ENCODE measurements at regions not wholly inside any gene's neighbourhood (a gene's known extent, or its start where the extent isn't known, plus 50 kb on each side); places are given as distances from the start of the nearest gene placed in this dataset.

DNA sequence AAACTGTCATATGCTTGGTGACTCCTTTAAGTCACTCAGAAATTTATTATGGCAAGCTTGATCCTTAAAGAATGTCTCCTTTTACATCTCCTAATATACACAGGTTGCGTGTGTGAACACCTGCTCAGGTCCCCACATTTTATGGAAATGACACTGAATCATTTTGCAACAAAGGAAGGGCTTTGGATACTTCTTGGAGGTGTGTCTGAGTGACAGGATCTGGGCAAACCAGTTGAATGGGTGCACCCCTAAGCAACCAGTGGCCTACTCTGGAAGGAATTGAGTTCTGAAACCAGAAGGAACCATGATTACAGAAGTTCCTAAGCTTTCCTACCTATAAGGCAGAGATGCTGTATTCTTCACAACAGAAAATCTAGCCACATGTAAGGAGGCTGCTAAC, 483.9 kb upstream of the KLF4 start:
- Histone ChIP-seq H3K9ac (ENCODE audit: low read depth, low read length) (no peak overlapping the region), H2AFZ (replicated peaks; ENCODE audit: low read length, poor library complexity) (no peak overlapping the region), H3K4me1 (ENCODE audit: control insufficient read depth, insufficient read depth, low read length) (no peaks in the 10 kb centered on the region), H3K23ac (ENCODE audit: low read depth, low read length) (no peak overlapping the region), H4K8ac (ENCODE audit: low read depth in 2 of 2, low read length in 2 of 2) (no peak overlapping the region), H2BK15ac (ENCODE audit: low read depth, low read length) (no peak overlapping the region), H4K20me1 (ENCODE audit: insufficient read depth, low read length) (no peaks in the 10 kb centered on the region), H3K4me3 (ENCODE audit: insufficient read depth, low read depth, low read length) (no peak overlapping the region), H3K9me1 (ENCODE audit: insufficient read depth, low read length) (no peaks in the 10 kb centered on the region), H3K18ac (ENCODE audit: low read depth, low read length) (no peak overlapping the region), H2BK120ac (ENCODE audit: low read depth, low read length) (no peak overlapping the region), H2BK5ac (ENCODE audit: low read depth, low read length, poor library complexity, severe bottlenecking) (no peak overlapping the region), H2BK20ac (ENCODE audit: low read depth, low read length) (no peak overlapping the region), H4K5ac (ENCODE audit: low read depth, low read length) (no peak overlapping the region), H3K27me3 (ENCODE audit: control insufficient read depth, insufficient read depth, low read length) (no peaks in the 10 kb centered on the region; the same call in 1 of the 2 replicates), H4K91ac (ENCODE audit: insufficient read depth, low read depth, low read length) (no peak overlapping the region), H3K9me3 (ENCODE audit: control insufficient read depth, insufficient read depth, low read length) (no peaks in the 10 kb centered on the region), H3K56ac (ENCODE audit: extremely low read depth, insufficient read depth, low read length) (no peak overlapping the region), H2AK5ac (ENCODE audit: low read depth, low read length) (no peak overlapping the region), H3K36me3 (ENCODE audit: control insufficient read depth, insufficient read depth, low read length) (no peaks in the 10 kb centered on the region), H3K27ac (ENCODE audit: insufficient read depth, low read length) (no peak overlapping the region), H3K79me1 (ENCODE audit: low read depth in 1 of 2, low read length in 2 of 2) (no peaks in the 10 kb centered on the region), H3K14ac (replicated peaks; ENCODE audit: low read depth, low read length) (no peak overlapping the region), H3K4me2 (ENCODE audit: low read depth, low read length) (no peak overlapping the region), H2AK9ac (replicated peaks; ENCODE audit: low read depth, low read length, poor library complexity) (no peak overlapping the region), H3K4ac (ENCODE audit: low read depth, low read length) (no peak overlapping the region)
- TF ChIP-seq CHD1 (IDR thresholded peaks at IDR 0.05; ENCODE audit: low read depth, low read length) (no peak), FOS (IDR thresholded peaks at IDR 0.05; ENCODE audit: low read depth, low read length) (no peak), SMC3 (IDR thresholded peaks at IDR 0.05; ENCODE audit: low read depth, low read length) (no peak)
- TF ChIP-seq, protein P1, sequence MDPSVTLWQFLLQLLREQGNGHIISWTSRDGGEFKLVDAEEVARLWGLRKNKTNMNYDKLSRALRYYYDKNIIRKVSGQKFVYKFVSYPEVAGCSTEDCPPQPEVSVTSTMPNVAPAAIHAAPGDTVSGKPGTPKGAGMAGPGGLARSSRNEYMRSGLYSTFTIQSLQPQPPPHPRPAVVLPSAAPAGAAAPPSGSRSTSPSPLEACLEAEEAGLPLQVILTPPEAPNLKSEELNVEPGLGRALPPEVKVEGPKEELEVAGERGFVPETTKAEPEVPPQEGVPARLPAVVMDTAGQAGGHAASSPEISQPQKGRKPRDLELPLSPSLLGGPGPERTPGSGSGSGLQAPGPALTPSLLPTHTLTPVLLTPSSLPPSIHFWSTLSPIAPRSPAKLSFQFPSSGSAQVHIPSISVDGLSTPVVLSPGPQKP (IDR thresholded peaks at IDR 0.05; ENCODE audit: borderline replicate concordance, low read depth, low read length): no peak
- TF ChIP-seq, protein P2, sequence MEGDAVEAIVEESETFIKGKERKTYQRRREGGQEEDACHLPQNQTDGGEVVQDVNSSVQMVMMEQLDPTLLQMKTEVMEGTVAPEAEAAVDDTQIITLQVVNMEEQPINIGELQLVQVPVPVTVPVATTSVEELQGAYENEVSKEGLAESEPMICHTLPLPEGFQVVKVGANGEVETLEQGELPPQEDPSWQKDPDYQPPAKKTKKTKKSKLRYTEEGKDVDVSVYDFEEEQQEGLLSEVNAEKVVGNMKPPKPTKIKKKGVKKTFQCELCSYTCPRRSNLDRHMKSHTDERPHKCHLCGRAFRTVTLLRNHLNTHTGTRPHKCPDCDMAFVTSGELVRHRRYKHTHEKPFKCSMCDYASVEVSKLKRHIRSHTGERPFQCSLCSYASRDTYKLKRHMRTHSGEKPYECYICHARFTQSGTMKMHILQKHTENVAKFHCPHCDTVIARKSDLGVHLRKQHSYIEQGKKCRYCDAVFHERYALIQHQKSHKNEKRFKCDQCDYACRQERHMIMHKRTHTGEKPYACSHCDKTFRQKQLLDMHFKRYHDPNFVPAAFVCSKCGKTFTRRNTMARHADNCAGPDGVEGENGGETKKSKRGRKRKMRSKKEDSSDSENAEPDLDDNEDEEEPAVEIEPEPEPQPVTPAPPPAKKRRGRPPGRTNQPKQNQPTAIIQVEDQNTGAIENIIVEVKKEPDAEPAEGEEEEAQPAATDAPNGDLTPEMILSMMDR (conservative IDR thresholded peaks at IDR 0.05; ENCODE audit: low read depth, low read length): no peak
- in situ Hi-C loops (cut with MboI; ENCODE audit: low sequenced_read_pairs) (no loop called here), intact Hi-C loops (cut with micrococcal nuclease) (no loop called here), dilution Hi-C loops (cut with HindIII; ENCODE audit: low sequenced_read_pairs, unreplicated experiment) (no loop called here)
- ChIA-PET POLR2A (ENCODE audit: unreplicated experiment) (no interaction called here), CTCF (no interaction called here)
- DNase-seq: no peak
- WGBS, 2 experiments (ENCODE audit: extremely low coverage in 2 of 2, insufficient read length in 1 of 2): no CpG with 5 or more reads among the region's 1 CpG
- no peak for ATAC-seq (ENCODE audit: low read depth)
- no TSS peak for BruUV-seq (replicated peaks)
